Suppressor macrophage treated with lipopolysaccharide for 4 hours (primary cell): ENCODE measurements at regions not wholly inside any gene's neighbourhood (a gene's known extent, or its start where the extent isn't known, plus 50 kb on each side); places are given as distances from the start of the nearest gene placed in this dataset.

Experiments used
- DNase-seq: peaks from one replicate; pipeline ENCODE4 v3.0.0-alpha.2; 2020

- no peak for DNase-seq
These were observed 372.3 kb downstream of the RPL10L start for GRCh38 chr14:46279327-46279726.

- DNase-seq, result no peak
These were observed 392.0 kb downstream of the RPL10L start for GRCh38 chr14:46259536-46259935.

GRCh38 chr14:46256381-46256780 lies 395.2 kb downstream of the RPL10L start:
- no peak for DNase-seq

GRCh38 chr14:46250113-46250703 lies 401.4 kb downstream of the RPL10L start:
- peak; percentile 4 for DNase-seq

- no peak for DNase-seq
These were observed 403.5 kb downstream of the RPL10L start for GRCh38 chr14:46248001-46248630.

- no peak for DNase-seq
These were observed 406.3 kb downstream of the RPL10L start for GRCh38 chr14:46245276-46245675.

GRCh38 chr14:46233786-46234185 lies 417.8 kb downstream of the RPL10L start:
- DNase-seq, result no peak

GRCh38 chr14:46230540-46230939 lies 421.0 kb downstream of the RPL10L start:
- no peak for DNase-seq

- no peak for DNase-seq
These were observed 435.8 kb downstream of the RPL10L start for GRCh38 chr14:46215801-46216200.

- DNase-seq, result no peak
These were observed 452.9 kb downstream of the RPL10L start for GRCh38 chr14:46198676-46199075.

GRCh38 chr14:46197856-46198255 lies 453.7 kb downstream of the RPL10L start:
- DNase-seq, result no peak
